Epithelial cell of esophagus (primary cell): ENCODE measurements at regions not wholly inside any gene's neighbourhood (a gene's known extent, or its start where the extent isn't known, plus 50 kb on each side); places are given as distances from the start of the nearest gene placed in this dataset.

Source experiments
- DNase-seq: peaks from one replicate; pipeline ENCODE4 v3.0.0; 2010; ENCODE audit warnings: low read depth
- H3K4me3 ChIP-seq: 2 replicates; pipeline ENCODE4 v1.5.1; 2011; ENCODE audit warnings: mild to moderate bottlenecking, low read length, control low read depth
- TF ChIP-seq, protein P1 (sequence below): IDR thresholded peaks from 2 replicates; pipeline ENCODE4 v1.5.1; 2011; ENCODE audit warnings: low read depth, mild to moderate bottlenecking, low read length, control low read depth, inconsistent platforms; ENCODE audit not compliant: insufficient read depth; ENCODE audit errors: missing control alignments

DNA sequence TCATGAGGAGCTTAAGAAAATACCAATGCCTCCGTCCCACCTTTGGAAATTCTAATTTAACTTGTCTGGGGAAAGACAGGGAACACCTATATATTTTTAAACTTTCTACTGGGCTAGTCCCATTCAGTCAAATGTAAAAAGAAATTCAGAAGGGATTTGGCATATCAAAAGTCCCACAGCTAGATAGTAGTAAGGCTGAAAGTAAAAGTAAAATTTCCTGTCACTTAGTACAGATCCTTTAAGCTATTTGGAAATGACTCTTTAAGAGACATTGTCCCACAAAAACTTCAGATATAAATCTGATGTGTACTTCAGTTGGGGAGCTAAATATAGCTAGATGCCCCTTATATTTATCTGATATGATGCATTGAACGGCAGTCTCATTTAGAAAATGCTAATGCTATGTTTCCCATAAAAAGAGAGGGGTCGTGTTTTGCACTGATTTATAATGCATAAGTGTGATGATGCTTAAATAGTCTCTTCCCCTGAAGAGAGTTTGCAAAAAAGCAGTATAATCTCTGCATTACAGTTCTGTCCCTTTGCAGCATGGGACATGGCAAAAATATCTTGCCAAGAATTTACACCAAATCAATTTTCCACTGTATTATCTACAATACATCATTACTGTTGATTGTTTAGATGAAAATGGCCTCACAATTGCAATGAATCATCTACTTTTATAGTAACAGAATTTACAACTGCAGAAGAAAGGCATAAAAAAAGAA lies 860.8 kb upstream of the MAP3K7 start:
- no peak overlapping the region for H3K4me3 ChIP-seq
- TF ChIP-seq, protein P1, sequence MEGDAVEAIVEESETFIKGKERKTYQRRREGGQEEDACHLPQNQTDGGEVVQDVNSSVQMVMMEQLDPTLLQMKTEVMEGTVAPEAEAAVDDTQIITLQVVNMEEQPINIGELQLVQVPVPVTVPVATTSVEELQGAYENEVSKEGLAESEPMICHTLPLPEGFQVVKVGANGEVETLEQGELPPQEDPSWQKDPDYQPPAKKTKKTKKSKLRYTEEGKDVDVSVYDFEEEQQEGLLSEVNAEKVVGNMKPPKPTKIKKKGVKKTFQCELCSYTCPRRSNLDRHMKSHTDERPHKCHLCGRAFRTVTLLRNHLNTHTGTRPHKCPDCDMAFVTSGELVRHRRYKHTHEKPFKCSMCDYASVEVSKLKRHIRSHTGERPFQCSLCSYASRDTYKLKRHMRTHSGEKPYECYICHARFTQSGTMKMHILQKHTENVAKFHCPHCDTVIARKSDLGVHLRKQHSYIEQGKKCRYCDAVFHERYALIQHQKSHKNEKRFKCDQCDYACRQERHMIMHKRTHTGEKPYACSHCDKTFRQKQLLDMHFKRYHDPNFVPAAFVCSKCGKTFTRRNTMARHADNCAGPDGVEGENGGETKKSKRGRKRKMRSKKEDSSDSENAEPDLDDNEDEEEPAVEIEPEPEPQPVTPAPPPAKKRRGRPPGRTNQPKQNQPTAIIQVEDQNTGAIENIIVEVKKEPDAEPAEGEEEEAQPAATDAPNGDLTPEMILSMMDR, result no peak
- no peak for DNase-seq

- DNase-seq, result no peak
- no peak overlapping the region for H3K4me3 ChIP-seq
- TF ChIP-seq, protein P1, result no peak
Measured at GRCh38 chr6:91447081-91447480, 860.2 kb upstream of the MAP3K7 start.

- DNase-seq, result no peak
- TF ChIP-seq, protein P1, result no peak
- H3K4me3 ChIP-seq, result no peak overlapping the region
Measured at GRCh38 chr6:91443405-91443804, 856.5 kb upstream of the MAP3K7 start.

DNA sequence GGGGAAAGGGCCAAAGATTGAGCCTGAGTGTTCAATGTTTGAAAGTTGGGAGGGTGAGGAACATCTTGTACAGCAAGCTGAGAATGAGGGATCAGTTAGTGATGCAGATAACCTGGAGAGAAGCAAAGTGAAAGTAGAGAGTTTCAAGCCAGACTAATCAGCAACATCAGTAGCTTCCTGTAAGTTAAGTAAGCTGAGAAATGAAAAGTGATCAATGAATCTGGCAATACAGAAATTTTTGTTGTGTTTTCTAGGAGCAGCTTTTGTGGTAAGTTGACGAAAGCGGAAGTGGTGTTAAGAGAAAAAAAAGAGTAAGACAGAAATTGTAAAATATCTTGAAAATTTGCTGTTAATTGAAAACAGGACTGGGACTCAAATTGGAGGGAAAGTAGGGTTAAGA lies 855.5 kb upstream of the MAP3K7 start:
- no peak overlapping the region for H3K4me3 ChIP-seq
- TF ChIP-seq, protein P1, result no peak
- DNase-seq, result no peak

GRCh38 chr6:91438570-91438969 lies 851.7 kb upstream of the MAP3K7 start:
- TF ChIP-seq, protein P1, result no peak
- DNase-seq, result no peak
- H3K4me3 ChIP-seq, result no peak overlapping the region

DNA sequence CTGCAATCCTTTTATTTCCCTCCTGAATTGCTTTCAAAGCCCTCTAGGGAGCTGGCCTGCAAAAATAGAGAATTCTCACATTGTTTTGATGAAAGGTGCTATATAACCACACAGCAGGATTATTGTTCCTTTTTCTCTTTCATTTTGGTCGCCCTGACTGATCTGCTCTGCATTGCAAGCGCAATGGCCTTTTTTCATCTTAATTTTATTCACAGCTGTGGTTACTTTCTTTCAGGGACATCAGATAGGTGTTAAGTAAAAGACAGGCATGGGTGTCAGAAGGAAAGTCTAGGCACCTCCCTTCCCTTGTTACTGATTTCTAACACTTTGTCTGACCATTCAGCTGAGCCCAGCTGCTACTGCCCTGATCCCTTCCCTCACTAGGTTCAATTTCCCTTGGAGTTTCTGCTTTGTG lies 850.5 kb upstream of the MAP3K7 start:
- H3K4me3 ChIP-seq, result no peak overlapping the region
- TF ChIP-seq, protein P1, result no peak
- DNase-seq, result no peak

DNA sequence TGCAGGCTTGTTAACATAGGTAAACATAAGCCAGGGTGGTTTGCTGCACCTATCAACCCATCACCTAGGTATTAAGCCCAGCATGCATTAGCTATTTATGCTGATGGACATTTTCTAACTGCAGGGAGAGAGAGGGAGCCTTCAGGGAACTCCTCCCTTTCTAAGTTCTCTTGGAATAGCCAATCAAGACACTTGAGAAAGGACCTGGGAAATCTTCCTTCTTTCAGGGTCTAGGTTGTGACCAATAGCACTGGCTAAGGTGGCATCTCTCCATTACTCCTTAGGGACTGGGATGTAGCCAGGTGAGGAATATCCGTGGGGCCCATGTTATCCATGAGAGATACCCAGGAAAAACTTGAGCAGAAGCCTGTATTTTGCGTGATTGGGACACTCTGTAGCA lies 849.6 kb upstream of the MAP3K7 start:
- no peak overlapping the region for H3K4me3 ChIP-seq
- TF ChIP-seq, protein P1, result no peak
- no peak for DNase-seq
